Medulla oblongata (tissue), 1 donor: ENCODE measurements at regions not wholly inside any gene's neighbourhood (a gene's known extent, or its start where the extent isn't known, plus 50 kb on each side); places are given as distances from the start of the nearest gene placed in this dataset.

ENCODE experiments used
- DNase-seq: peaks from one replicate; pipeline ENCODE4 v3.0.0-alpha.2; 2015; ENCODE audit errors: extremely low spot score

DNA sequence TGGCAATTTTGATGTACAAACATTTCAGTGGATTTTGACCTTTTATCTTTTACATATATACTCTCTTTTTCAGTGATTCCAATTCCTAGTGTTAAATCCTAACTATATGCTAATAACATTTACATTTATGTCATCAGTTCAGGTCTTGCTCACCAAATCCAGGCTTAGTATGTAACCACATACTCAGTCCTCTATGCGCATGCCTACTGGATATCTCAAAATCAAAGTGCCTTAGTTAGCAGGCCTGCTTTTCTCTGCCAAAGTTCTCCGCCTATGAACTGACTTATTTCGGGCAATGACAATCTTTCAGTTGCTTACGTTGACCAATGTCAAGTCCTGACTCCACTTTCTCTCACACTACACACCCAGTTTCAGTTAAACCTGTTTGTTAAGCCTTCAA is 478.5 kb upstream of the SLITRK1 start:
- no peak for DNase-seq

DNA sequence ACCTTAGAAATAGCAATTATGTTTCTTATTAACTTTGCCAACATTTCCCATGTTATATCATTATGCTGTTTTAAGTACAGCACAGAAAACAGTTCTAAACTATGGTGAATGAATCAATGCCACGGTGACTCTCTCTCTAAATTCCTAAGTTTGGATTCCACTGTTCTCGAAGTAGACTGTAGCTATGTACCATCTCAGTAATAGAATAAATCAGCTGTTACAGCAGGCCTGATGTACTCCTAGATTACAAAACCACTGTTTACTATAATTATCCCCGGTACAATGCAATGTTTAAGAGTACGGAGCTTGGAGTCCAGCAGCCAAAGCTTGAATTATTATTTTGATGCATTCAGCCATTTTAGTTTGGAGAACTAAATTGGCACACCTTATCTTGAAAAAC is 476.3 kb upstream of the SLITRK1 start:
- no peak for DNase-seq

DNA sequence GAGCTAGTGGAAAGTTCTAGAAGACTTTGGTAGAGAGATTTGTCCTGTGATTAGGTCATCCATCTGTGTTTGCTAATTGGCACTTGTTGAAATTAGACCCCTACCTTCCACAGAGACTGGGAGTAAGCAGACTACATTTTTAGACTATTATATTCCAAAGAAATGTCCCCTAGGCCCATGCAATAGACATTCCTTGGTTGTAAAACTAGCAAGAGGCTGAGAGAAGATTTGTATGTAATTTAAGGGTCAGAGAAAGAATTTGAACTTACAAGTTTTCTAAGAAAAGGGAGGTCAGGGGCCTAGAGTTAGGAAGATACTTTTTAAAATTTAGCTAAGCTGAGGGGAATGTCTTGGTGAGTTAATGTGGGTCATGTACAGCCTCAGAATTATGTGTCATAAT is 470.7 kb upstream of the SLITRK1 start:
- no peak for DNase-seq

DNA sequence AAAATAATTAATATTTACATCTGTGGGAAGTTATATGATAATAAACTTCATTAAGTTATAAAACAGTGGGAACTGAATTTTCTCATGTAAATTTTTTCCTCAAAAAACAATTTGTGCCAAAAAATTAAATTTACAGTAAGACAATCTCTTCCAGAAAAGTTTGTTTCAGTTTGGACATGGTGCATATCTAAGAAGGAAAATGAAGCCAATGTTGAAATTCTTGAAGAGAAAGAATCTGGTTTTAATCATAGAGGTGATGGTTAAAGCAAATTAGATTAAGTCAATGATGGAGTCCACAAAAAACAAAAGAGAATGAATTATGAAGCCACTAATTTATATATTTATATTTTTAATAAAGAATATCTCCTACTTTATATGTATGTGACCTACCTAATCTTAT is 457.2 kb upstream of the SLITRK1 start:
- no peak for DNase-seq

DNA sequence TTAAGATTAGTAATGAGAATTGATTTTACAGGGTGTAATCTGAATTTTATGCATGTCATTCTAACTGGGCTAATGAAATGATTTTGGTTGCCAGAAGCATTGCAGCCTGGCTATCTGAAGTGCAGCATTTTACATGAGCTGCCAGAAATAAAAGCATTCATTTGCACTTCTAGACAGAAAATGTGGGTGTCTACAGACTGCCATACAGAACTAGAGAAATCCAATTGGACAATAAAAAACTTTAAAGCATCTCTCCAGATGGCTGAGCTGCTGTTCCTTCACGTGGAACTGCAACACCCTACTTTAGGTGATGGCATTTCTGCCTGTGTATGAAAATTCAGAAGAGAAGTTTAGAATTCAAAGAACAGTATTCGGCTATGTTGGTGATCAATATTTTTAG is 450.1 kb upstream of the SLITRK1 start:
- DNase-seq, result no peak

DNA sequence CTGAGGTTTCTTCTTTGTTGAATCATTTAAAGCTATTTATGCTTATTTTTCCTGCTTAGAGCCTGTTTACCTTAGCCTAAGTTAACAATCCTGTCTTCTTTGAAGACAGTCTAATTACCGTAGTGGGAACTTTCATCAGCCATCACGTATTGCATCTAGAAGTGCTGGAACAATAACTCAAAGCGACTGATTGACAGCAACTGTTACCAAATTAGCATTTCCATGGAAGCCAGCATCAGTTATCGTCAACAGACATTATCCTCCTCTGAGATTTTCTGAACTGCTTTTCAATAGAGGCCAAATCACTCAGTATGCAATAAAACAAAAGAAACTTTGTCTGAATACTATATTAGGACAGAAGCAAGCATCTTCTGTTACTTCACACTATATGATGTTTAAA is 433.3 kb upstream of the SLITRK1 start:
- no peak for DNase-seq

DNA sequence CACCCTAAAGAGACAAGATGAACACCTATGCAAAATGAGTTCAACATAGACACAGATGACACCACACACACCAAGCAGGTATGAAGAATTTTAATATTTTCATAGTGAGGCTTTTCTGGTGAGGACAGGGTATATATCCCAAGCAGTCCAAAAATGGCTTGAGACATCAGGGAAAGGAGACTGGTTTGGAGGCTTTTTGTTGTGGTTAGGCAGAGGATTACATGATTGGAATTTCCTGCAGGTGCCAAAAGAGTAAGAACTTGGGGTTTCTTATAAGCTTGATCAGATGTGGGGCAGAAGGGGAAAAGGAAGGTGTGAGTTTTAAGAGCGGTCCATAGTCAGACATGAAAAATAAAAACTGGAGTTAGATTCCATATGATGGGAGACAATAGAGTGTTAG is 420.8 kb upstream of the SLITRK1 start:
- DNase-seq, result no peak

DNA sequence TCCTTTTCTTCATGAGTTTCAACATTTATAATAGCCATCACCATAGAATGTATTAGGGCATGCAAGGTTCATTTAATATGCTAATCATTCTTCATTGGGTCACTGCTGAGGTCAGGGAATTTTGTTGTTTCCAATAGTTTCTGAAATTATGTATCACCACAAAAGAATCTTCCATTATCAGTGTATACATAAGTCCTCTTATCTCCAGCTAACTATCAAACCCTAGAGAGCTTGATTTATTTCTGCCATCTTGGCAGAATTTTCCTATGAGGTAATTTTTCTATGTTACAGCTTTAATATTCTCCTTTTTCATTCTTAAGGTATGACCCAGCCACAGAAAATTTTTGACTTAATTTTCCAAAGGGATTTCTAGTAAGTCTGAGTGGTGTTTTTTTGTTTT is 415.0 kb upstream of the SLITRK1 start:
- no peak for DNase-seq

DNA sequence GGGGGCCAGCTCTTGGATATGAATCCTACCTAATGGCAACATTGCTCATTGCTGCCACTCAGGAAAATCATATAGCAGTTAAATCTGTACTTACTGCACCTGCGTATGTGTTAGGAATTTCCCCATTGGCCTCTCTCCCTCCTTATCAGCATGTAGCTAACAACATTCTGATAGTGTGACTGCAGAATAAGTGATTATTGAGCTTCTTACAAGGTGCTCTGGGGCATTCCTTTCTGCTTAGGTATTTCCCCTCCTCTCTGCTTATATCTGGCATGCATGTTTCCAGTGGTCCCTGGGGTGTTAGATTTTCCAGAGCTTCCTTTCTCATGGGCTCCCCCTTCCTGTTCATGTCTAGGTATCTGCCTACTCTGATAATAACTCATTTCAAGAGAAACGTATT is 414.1 kb upstream of the SLITRK1 start:
- DNase-seq, result no peak

DNA sequence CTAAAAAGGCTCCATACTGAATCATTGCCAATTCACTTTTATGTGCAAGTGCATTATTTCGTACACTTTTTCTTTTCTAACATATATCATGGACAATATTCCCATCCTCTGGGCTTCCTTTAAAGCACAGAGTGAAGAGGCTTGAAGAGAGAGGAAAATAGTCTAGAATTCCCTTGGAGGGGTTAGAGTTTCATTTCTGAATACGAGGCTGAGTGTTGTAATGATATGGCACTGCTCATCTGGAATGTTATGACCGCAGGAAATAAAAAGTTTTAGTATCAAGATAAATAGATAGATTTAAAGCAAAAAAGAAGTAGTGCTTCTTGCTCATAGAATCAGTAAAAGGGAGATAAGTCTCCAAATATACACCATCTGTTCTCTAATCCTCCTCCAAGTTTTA is 412.3 kb upstream of the SLITRK1 start:
- DNase-seq, result no peak

DNA sequence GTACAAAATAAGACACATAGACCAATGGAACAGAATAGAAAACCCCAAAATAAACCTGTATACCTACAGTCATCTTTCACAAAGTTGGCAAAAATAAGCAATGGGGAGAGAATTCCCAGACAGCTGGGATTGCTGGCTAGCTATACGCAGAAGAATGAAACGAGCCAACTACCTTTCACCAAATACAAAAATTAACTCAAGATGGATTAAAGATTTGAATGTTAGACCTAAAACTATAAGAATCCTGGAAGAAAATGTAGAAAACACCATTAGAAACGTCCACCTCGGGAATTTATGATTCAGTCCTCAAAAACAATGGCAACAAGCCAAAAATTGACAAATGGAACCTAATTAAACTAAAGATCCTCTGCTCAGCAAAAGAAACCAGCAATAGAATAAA is 408.1 kb upstream of the SLITRK1 start:
- DNase-seq, result no peak

DNA sequence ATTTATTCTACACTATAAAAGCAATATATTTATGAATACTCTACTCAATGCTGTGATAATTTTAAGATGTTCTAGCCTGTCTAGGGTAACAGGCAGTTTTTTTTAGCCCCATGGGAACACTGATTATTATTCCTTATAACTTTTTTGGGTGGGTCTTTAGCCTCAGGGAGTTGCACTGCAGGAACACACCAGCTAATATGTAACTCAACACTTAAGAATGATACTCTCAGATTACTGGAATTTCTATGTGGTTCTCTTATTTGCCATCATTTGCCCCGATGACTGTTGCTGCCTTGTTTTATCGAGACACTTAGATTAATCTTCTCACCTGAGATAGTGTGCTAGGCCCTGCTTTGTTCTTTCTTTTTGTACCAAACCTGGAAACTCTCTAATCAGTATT is 396.9 kb upstream of the SLITRK1 start:
- DNase-seq, result no peak

DNA sequence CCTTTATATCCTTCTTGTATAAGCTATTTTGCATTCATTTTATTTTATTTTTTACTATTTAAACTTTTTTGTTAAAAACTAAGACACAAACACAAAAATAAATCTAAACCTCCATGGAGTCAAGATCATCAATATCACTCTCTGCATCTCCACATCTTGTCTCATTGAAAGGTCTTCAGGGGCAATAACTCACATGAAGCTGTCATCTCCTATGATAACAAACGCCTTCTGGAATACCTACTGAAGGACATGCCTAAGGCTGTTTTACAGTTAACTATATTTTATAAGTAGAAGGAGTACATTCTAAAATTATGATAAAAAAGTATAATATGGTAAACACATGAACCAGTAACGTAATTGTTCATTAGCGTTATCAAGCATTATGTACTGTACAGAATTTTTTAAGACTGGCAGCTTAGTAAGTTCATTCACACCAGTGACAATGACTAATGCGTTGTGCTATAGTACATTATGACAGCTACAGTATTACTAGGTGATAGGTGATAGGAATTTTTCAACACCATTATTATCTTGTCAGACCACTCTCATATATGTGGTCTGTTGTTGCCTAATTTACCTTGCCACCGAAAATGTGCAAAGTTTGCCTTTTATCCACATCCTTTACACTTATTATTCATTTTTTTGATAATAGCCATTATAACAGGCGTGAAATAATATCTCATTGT is 390.7 kb upstream of the SLITRK1 start:
- no peak for DNase-seq

DNA sequence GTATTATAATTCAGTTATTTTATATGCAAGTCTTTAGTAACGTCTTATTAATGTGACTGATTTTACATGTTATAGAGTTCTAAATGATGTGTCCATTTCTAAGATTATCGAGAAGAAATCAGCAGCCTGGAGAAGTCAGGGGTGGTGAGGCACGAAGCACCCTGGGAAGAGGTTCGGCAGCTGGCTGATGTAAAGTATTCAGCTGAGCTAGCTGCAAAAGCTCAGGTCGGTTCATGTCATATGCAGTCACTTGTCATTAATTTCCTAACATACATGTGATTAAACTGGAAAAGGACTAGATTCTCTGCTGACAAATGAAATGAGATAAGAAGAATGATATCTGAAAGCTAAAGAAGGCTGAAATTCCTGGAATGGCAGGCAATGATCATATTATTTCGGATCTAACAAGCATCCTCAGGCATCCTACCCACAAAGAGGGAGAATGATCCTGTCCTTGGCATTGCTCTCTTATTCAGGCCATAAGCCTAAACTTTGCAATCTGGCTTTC is 383.0 kb upstream of the SLITRK1 start:
- no peak for DNase-seq

DNA sequence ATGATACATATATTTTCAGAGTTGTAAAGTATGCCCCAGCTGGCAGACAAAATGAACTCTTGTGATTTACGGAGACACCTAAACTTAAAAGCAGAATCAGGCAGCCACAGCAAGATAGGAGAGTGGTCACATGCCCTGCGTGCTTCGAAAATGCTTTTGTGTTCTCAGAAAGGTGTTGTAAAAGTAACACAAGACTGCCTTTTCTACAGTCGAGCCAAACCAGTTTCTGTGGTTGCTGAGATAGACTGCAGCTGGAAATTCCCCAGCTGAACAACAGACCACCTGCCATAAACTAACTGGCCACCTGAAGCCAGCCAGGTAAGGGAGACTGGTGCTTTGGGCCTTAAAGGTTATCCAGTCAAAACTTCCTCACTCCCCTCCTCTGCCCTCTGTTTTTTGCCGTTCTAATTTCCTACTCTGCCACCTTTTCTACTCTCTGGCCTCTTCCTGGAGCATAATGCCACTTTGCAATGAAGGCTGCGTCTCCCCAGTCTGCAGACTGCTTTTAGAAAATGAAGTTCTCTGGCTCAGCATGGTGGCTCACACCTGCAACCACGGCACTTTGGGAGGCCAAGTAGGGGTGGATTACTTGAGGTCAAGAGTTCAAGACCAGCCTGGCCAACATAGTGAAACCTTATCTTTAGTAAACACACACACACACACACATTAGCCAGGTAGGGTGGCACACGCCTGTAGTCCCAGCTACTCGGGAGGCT is 381.2 kb upstream of the SLITRK1 start:
- DNase-seq, result no peak

DNA sequence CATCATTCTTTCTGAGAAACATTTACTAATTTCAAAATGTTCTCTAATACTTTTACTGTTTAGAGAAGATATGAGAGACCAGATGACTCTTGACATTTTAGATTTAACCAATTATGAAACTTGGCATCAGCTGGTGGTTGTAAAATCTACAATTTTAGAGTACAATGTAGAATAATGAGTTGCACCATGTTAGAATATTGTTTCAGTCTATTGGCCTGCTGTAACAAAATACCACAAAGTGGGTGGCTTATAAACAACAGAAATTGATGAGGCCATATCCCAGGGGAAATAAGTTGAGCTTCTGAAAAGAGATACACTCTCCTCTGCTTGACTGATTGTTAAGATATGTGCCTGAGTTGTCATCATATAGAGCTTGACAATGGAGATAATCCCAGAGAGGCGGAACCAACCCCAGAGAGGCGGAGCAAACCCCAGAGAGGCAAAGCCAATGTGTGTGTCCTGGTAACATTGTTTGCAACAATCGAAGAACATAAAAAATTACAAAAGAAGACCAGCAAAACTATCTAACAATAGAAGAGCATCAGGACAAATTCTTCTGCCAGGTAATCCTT is 373.0 kb upstream of the SLITRK1 start:
- no peak for DNase-seq

DNA sequence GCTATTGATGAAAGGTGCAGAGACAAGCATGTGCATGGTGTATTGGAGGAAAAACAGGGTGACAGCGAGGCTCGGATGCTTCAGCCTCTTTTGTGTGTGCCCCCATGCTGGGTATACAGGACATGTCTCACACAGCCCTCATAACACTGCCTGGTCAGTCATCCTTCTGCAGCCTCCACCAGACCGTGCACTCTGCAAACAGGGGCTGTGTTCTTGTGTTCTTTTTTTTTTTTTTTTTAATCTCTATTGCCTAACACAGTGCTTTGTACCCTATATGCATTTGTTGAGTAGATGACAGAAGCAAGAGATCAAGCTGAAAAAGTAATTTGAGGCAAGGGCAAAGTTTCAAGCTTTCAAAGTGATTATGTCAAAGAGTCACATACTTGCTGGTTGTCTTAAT is 367.2 kb upstream of the SLITRK1 start:
- no peak for DNase-seq

DNA sequence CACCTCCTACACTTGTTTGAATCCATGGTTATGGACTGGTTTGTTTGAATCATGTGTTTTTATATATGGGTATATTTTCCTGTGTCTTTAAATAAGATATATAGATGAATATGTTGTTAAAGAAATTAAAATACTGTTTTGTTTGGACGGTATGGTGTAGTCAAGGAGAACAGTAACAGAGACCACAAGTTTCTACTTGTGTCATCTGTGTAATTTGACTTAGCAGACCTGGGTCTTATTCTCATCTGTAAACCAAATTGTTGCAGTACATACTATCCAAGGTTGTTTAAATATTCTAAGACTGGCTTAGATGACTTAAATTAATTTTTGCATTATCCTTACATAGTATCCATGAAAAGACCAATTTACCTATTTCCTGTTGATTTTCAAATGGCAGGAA is 361.1 kb upstream of the SLITRK1 start:
- DNase-seq, result no peak

DNA sequence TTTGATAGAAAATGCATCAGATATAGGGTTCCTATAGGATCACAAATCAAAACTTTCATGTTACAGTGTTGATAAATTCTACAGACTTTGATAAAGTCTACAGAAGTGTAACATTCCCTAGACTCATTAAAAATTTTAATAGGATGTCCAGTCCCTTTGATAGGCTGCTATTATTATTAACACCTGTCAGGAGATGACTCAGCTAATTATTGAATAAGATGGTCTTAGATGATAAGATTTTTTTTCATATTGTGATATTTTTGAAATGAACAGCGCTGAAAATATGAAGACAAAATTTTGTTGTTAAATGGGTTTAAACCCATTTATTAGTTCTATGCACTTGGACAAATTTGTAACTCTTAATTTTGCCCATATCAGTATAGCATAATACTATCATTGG is 356.8 kb upstream of the SLITRK1 start:
- no peak for DNase-seq

DNA sequence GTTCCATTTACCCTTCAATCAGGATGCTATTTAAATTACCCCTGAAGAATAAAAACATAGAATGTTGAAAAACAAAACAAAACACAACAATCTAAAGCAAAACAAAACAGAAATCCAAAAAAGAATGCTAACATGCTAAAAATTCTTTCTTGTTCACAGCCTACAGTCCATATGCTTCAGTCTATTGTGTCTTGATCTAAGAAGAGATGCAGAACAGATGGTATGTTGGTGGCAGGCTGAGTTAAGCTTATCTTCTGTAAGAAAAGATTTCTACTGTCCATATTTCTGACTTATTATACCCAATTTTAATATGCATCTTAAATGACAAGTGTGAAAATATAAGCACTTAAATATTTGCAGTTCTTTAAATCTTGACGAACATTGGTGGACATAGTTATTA is 356.1 kb upstream of the SLITRK1 start:
- no peak for DNase-seq

DNA sequence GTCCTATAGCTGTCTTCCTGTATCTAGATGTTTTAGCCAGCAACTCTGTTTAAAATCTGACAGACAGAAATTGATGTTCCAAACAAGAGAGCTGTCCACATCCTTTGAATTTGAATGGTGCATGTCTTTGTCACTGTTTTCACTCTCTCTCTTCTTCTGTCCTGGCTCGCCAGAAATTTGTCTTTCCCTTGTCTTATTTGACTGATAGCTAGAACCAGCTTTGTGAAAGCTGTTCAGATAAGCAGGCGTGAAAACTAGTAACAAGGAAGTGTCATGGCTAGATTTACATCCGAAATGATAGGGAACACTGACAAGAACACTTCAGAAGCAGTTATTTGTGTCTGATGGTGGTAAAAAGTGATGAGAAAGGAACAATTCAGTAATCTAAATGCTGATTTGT is 354.9 kb upstream of the SLITRK1 start:
- DNase-seq, result peak; percentile 3

DNA sequence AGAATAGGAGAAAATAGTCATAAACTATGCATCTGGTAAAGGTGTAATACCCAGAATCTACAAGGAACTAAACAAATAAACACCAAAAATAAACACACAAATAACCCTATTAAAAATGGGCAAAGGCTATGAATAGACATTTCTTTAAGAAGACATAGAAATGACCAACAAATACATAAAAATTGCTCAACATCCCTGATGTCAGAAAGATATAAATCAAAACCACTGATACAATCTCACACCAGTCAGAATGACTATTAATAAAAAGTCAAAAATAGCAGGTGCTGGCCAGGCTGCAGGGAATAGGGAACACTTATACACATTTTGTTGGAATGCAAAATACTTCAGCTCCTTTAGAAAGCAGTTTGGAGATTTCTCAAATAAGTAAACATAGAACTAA is 352.1 kb upstream of the SLITRK1 start:
- no peak for DNase-seq

DNA sequence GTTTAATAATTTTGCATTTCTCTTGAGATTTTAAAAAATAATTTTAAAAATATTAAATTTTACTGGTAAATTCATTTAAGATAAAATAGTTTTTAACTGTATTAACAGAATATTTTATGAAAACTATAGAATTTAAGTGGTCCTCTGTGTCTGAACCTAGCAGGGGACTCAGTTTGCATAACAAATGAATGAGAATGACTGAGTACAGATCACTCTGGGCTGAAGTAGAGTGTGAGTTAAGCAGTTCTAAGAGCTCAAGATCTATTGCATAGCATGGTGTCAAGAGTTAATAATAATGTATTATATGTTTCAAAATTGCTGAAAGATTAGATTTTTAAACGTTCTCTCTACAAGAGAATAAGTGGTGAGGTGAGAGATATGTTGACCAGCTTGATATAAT is 348.3 kb upstream of the SLITRK1 start:
- no peak for DNase-seq
